DND-41 (cell line): ENCODE measurements at regions not wholly inside any gene's neighbourhood (a gene's known extent, or its start where the extent isn't known, plus 50 kb on each side); places are given as distances from the start of the nearest gene placed in this dataset.

Source experiments
- EZH2 ChIP-seq: IDR thresholded peaks from 3 replicates; pipeline ENCODE4 v1.6.1; 2012; ENCODE audit warnings: borderline replicate concordance, low read depth, mild to moderate bottlenecking, moderate library complexity, low read length, inconsistent platforms; ENCODE audit not compliant: severe bottlenecking
- TF ChIP-seq, protein P1 (sequence below): IDR thresholded peaks from 2 replicates; pipeline ENCODE4 v1.5.1; 2012; ENCODE audit warnings: borderline replicate concordance, low read length, moderate library complexity, mild to moderate bottlenecking; ENCODE audit not compliant: poor library complexity, severe bottlenecking; ENCODE audit errors: extremely low read depth

DNA sequence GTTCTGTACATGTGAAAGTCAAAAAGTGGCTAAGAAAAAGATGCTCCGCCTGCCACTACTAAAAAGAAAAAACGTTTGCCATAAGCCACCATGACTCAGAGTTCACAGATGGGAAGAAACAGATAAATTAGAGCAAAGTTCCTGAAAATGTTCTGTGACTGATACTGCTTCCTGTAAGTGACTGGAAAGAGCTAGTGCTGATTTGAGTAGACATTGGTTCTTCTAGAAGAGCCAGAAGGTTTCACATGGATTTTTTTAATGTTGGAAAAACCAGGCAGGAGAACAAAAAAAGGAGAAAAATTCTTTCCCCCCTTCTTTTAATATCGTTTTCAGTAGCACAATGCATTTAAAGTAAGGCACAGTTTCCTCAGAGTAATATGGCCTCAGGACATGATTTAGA lies 221.4 kb downstream of the HLX start:
- TF ChIP-seq, protein P1, sequence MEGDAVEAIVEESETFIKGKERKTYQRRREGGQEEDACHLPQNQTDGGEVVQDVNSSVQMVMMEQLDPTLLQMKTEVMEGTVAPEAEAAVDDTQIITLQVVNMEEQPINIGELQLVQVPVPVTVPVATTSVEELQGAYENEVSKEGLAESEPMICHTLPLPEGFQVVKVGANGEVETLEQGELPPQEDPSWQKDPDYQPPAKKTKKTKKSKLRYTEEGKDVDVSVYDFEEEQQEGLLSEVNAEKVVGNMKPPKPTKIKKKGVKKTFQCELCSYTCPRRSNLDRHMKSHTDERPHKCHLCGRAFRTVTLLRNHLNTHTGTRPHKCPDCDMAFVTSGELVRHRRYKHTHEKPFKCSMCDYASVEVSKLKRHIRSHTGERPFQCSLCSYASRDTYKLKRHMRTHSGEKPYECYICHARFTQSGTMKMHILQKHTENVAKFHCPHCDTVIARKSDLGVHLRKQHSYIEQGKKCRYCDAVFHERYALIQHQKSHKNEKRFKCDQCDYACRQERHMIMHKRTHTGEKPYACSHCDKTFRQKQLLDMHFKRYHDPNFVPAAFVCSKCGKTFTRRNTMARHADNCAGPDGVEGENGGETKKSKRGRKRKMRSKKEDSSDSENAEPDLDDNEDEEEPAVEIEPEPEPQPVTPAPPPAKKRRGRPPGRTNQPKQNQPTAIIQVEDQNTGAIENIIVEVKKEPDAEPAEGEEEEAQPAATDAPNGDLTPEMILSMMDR: no peak
- TF ChIP-seq EZH2: no peak
